ENCODE measurements at regions not wholly inside any gene's neighbourhood (a gene's known extent, or its start where the extent isn't known, plus 50 kb on each side); places are given as distances from the start of the nearest gene placed in this dataset.

DNA sequence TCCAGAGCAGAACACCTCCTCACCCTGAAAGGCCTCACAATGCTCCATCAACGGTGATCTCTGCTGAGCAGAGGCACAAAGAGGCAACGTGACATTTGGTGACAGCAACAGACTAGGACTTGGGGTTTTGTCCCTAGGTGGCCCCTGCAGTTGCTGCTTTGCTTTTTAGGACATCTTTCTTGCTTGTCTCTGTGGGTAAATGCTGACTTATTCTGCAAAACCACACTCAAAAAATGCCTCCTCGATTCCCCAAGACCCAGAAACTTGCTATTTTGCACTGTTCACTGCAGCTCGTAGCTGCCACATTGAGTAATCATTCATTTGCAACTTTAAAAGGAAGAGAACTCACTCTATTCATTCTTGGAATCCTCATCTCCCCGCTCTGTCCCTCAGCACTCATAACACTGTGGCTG is 209.9 kb downstream of the LY86 start:
- TF ChIP-seq TOX (CRISPR knock-in tag; IDR thresholded peaks at IDR 0.05; ENCODE audit: borderline replicate concordance): no peak
- TF ChIP-seq ZC3H10 (CRISPR knock-in tag; IDR thresholded peaks at IDR 0.05): no peak
- TF ChIP-seq, protein P1, sequence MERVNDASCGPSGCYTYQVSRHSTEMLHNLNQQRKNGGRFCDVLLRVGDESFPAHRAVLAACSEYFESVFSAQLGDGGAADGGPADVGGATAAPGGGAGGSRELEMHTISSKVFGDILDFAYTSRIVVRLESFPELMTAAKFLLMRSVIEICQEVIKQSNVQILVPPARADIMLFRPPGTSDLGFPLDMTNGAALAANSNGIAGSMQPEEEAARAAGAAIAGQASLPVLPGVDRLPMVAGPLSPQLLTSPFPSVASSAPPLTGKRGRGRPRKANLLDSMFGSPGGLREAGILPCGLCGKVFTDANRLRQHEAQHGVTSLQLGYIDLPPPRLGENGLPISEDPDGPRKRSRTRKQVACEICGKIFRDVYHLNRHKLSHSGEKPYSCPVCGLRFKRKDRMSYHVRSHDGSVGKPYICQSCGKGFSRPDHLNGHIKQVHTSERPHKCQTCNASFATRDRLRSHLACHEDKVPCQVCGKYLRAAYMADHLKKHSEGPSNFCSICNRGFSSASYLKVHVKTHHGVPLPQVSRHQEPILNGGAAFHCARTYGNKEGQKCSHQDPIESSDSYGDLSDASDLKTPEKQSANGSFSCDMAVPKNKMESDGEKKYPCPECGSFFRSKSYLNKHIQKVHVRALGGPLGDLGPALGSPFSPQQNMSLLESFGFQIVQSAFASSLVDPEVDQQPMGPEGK (CRISPR knock-in tag; IDR thresholded peaks at IDR 0.05; ENCODE audit: borderline replicate concordance): no peak

Data from SK-N-SH treated with all-trans-retinoic acid at 6 μM for 48 hours (cell line).